Right lobe of liver (tissue), 4 donors: ENCODE measurements at regions not wholly inside any gene's neighbourhood (a gene's known extent, or its start where the extent isn't known, plus 50 kb on each side); places are given as distances from the start of the nearest gene placed in this dataset.

Experiments used
- CTCF ChIP-seq, 4 donors: fragments of 200-600 bp in 3 of 4; fragments of 450-650 bp in 1 of 4; IDR thresholded peaks; one replicate each; pipeline versions ENCODE4 v1.5.1 to v1.8.0; 2016 to 2022; ENCODE audit warnings: antibody characterized with exemption in 4 of 4, mild to moderate bottlenecking in 2 of 4
- POLR2A ChIP-seq: fragments of 450-650 bp; IDR thresholded peaks from one replicate; pipeline ENCODE4 v1.6.1; 2017; ENCODE audit warnings: antibody characterized with exemption, mild to moderate bottlenecking
- donor health status: DM: no; HTN: no; CAD: no.
- donor health status: DM: no; HTN: no; CAD: no.
- donor health status: DM: no; HTN: yes; CAD: no.

GRCh38 chr11:112339566-112339965 is 78.9 kb upstream of the PLET1 start:
- no peak for TF ChIP-seq CTCF (IDR thresholded peaks at IDR 0.05)
- TF ChIP-seq POLR2A, result no peak
